Activated T-cell treated with anti-CD3 and anti-CD28 coated beads for 24 hours (primary cell): ENCODE measurements at regions not wholly inside any gene's neighbourhood (a gene's known extent, or its start where the extent isn't known, plus 50 kb on each side); places are given as distances from the start of the nearest gene placed in this dataset.
"Not testable (repeated sequence)": the region's sequence is repeated elsewhere in the genome, so short reads cannot be mapped to it uniquely, and the experiment has no call there.

ENCODE experiments used
- DNase-seq: peaks from one replicate; pipeline ENCODE4 v3.0.0-alpha.2; 2020; ENCODE audit warnings: low read depth

DNA sequence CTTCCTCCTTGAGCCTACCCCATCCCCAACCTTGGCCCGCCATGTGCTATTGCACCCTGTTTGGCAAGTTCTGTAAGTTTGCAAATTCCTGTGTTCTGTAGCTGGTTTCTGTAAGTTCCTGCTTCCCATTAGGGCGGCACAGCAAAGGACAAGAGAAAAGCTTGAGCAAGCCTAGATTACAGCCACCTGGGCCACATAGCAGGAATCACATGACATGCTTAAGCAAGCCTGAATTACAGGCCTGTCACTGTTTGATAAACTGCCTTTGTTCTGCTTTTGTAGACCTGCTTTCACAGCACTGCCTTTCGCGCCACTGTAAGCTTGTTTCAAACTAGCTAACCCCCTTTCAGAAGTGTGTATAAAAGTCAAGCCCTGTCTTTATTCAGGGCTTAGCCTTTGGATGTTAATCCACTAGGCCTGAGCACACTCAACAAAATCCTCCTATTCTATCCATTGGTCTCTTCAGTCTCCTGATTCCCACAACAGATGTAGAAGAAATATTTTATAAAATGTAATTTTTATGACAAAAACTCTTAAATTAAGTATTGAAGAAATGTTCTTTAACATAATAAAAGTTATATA is 906.8 kb upstream of the NDST4 start:
- no peak for DNase-seq

GRCh38 chr4:116018831-116019230 is 905.4 kb upstream of the NDST4 start:
- no peak for DNase-seq

- no peak for DNase-seq
These were observed 902.8 kb upstream of the NDST4 start for GRCh38 chr4:116016201-116016600.

DNA sequence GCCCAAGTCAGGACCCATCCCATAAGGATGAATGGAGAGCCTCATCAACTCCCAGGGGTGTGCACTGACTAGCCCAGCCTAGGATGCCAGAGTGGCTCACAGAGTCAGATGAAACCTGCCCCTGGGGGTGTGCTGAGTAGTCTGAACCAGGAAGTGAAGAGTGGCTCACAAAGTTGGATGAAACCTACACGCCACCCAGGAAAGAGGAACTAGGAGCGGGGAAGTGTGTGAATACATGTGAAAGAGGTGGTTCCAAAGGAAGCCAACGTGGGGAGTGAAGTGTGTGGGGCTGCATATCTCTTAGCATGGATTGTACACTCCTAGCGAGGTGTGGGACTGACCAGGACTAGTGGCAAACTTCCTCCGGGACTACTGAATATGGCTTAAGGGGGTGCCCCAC is 902.1 kb upstream of the NDST4 start:
- DNase-seq: no peak

GRCh38 chr4:116015062-116015461 is 901.6 kb upstream of the NDST4 start:
- DNase-seq: no peak

- no peak for DNase-seq
These were observed 897.5 kb upstream of the NDST4 start for GRCh38 chr4:116010923-116011322.

GRCh38 chr4:116005806-116006088 is 892.3 kb upstream of the NDST4 start:
- no peak for DNase-seq

- no peak for DNase-seq
These were observed 891.8 kb upstream of the NDST4 start for GRCh38 chr4:116005037-116005805.

DNA sequence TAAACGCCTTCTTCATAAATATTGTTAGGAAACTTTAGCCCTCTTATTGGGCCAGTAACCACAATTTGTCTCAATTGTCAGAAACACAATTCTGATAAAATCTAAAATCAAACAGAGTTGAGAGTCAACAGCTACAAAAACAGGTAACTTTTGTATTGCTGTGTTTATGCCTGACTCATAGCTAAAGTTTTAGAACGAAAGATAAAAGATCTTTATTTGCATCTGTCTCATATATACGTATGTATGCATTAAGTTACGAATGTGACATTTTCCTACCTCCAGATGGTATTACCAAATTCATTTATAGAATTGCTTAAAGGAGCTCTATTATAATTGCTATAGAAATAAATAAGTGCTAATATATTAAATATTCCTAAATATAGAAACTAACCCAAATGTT is 887.9 kb upstream of the NDST4 start:
- no peak for DNase-seq

GRCh38 chr4:115986573-115986972 is 873.2 kb upstream of the NDST4 start:
- DNase-seq: no peak

DNA sequence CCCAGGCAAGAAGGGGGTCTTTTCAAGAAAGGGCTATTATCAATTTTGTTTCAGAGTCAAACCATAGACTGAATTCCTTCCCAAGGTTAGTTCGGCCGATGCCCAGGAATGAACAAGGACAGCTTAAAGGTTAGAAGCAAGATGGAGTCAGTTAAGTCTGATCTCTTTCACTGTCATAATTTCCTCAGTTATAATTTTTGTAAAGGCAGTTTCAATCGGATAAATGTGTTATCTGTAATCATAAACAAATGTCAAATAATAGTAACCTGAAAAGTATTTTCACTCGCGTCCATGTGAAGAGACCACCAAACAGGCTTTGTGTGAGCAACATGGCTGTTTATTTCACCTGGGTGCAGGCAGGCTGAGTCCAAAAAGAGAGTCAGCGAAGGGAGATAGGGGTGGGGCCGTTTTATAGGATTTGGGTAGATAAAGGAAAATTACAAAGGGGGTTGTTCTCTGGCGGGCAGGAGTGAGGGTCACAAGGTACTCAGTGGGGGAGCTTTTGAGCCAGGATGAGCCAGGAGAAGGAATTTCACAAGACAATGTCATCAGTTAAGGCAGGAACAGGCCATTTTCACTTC is 862.1 kb upstream of the NDST4 start:
- not testable (repeated sequence) for DNase-seq

GRCh38 chr4:115973768-115974167 is 860.3 kb upstream of the NDST4 start:
- DNase-seq: no peak

- DNase-seq: no peak
These were observed 859.5 kb upstream of the NDST4 start for GRCh38 chr4:115972967-115973366.

- no peak for DNase-seq
These were observed 857.4 kb upstream of the NDST4 start for GRCh38 chr4:115970859-115971258.

DNA sequence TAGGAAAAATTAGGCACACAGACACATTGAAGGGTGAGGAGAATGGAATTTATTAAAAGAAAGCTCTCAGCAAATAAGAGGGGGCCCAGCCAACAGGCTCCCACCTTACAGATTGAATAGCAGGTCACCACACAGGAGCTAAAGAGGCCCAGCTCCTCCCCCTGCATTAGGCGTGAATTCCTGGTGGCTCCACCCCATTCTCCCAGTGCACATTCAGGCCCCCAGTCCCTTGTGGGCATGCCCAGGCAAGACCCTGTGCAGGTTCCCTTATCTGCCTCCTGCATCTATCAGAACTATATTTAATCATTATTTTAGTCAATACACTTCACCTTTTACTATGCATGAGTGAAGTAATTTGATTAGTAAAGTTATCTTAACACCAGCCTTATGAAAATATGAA is 856.3 kb upstream of the NDST4 start:
- no peak for DNase-seq

GRCh38 chr4:115965588-115965987 is 852.2 kb upstream of the NDST4 start:
- DNase-seq: no peak

- DNase-seq: not testable (repeated sequence)
These were observed 842.8 kb upstream of the NDST4 start for GRCh38 chr4:115956054-115956796.

- DNase-seq: no peak
These were observed 837.4 kb upstream of the NDST4 start for GRCh38 chr4:115950806-115951205.

- not testable (repeated sequence) for DNase-seq
These were observed 836.7 kb upstream of the NDST4 start for GRCh38 chr4:115949974-115950743.

DNA sequence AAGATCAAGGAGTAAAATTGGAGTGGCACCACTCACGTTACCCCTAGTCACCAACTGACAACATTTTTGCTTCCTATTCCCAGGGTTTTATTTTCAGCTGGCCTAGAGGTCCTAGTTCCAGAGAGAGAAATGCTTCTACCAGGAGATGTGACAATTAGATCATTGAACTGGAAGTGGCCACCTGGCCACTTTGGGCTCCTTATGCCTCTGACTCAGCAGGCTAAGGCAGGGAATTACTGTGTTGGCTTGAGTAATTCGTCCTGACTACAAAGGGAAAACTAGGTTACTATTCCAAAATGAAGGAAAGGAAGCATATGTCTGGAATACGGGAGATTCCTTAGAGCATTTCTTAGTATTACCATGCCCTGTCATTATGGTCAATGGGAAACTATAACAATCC is 831.6 kb upstream of the NDST4 start:
- DNase-seq: no peak

- no peak for DNase-seq
These were observed 830.9 kb upstream of the NDST4 start for GRCh38 chr4:115944146-115944905.
